ENCODE measurements at regions not wholly inside any gene's neighbourhood (a gene's known extent, or its start where the extent isn't known, plus 50 kb on each side); places are given as distances from the start of the nearest gene placed in this dataset.

GRCh38 chr2:183729380-183729779 is 605.1 kb downstream of the NUP35 start:
- H3K4me3 ChIP-seq (replicated peaks in 1 of 3; ENCODE audit: insufficient read depth in 1 of 3, low read depth in 1 of 3, low read length in 3 of 3), result no peak overlapping the region
- H3K9ac ChIP-seq (replicated peaks; ENCODE audit: extremely low read depth, insufficient read depth, low read length), result no peak overlapping the region
- peaks cover 2% of the 10 kb centered on the region for H3K9me3 ChIP-seq (replicated peaks; ENCODE audit: control insufficient read depth, insufficient read depth, low read length)
- intact Hi-C loops (cut with micrococcal nuclease), result no loop called here
- BruUV-seq (replicated peaks), result no TSS peak
- no peaks in the 10 kb centered on the region for H3K4me1 ChIP-seq (ENCODE audit: control insufficient read depth, extremely low read depth, insufficient read depth, low read length)
- DNase-seq (ENCODE audit: low read depth, low spot score) (no peak), FAIRE-seq (no peak)
- no peaks in the 10 kb centered on the region for H3K36me3 ChIP-seq (ENCODE audit: control insufficient read depth in 2 of 2, extremely low read depth in 1 of 2, insufficient read depth in 2 of 2, low read length in 2 of 2)
- TF ChIP-seq CTCF (IDR thresholded peaks at IDR 0.05; ENCODE audit: extremely low read depth in 1 of 2, insufficient read depth in 1 of 2, low read depth in 1 of 2, low read length in 2 of 2) (no peak), MAX (IDR thresholded peaks at IDR 0.05; ENCODE audit: insufficient read depth, insufficient read length) (no peak), JUN (IDR thresholded peaks at IDR 0.05; ENCODE audit: borderline replicate concordance, insufficient read depth, insufficient read length, low read depth) (no peak), EZH2 (IDR thresholded peaks at IDR 0.05; ENCODE audit: borderline replicate concordance, low read depth, low read length, severe bottlenecking) (no peak), MYC (IDR thresholded peaks at IDR 0.05; ENCODE audit: low read depth, low read length) (no peak), POLR2A (IDR thresholded peaks at IDR 0.05; ENCODE audit: low read depth, low read length) (no peak), FOS (IDR thresholded peaks at IDR 0.05; ENCODE audit: borderline replicate concordance, insufficient read depth, low read length) (no peak), POLR2AphosphoS5 (IDR thresholded peaks at IDR 0.05; ENCODE audit: insufficient read depth, low read depth, low read length) (no peak), GATA2 (IDR thresholded peaks at IDR 0.05; ENCODE audit: insufficient read depth, insufficient read length, low read depth, low read length) (no peak)
- no peaks in the 10 kb centered on the region for H3K9me1 ChIP-seq (replicated peaks; ENCODE audit: control insufficient read depth, extremely low read depth, insufficient read depth, low read length)
- H3K4me2 ChIP-seq (ENCODE audit: insufficient read depth, low read length), result no peak overlapping the region
- no peak overlapping the region for H2AFZ ChIP-seq (ENCODE audit: low read depth, low read length)
- no peaks in the 10 kb centered on the region for H4K20me1 ChIP-seq (replicated peaks; ENCODE audit: control insufficient read depth, extremely low read depth, insufficient read depth, low read length)
- H3K27ac ChIP-seq (ENCODE audit: insufficient read depth, low read depth, low read length), result no peak overlapping the region
- H3K27me3 ChIP-seq (ENCODE audit: control insufficient read depth in 2 of 2, insufficient read depth in 2 of 2, low read length in 2 of 2), result no peaks in the 10 kb centered on the region
- ChIA-PET POLR2A (no interaction called here), CTCF (no interaction called here)
- dilution Hi-C loops (cut with MboI; ENCODE audit: extremely low pct_ligation_motif_present, low sequenced_read_pairs), result no loop called here
- no peaks in the 10 kb centered on the region for H3K79me2 ChIP-seq (ENCODE audit: control insufficient read depth, insufficient read depth, low read length)

Measured in endothelial cell of umbilical vein (primary cell).